ENCODE measurements at regions not wholly inside any gene's neighbourhood (a gene's known extent, or its start where the extent isn't known, plus 50 kb on each side); places are given as distances from the start of the nearest gene placed in this dataset.

DNA sequence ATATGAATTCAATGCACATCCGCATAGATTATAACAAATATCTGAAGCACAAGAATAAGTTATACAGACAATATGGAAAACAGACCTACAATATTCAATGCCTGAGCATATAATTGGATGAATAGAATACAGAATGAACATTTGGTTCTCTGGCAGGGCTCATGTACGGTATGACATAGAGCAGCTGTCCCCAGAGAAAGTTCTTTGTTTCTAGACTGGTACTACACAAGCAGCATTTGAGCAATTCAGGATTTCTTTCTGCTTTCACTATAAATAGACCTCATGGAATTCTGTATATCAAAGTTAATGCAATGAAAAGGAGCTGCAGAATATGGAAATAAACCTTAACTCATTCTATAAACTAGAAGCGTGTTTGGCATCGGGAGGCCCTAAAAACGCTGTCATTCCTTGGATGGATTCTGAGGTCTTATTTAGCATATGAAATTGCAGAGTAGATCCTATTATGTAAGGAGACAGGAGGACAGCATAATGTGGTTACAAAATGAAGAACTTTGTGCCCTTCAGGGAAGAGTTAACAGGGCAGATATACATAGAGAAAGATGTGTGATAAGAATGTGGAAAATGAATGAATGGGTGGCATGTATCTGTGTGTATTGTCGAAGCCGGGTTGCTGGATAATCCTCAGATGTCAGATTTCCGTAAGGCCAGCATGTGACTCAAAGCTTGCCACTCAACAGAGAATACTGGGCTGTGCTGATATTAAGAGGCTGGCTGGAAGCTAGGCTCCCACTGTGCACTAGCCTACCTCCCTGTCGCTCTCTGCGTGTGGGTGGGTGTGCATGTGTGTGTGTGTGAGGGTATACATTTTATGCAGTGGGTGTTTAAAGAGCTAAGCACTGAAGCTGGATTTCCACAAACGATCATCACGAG, 103.3 kb upstream of the SLC4A4 start:
- no peak overlapping the region for H3K27ac ChIP-seq (ENCODE audit: insufficient read depth, low read length, poor library complexity, severe bottlenecking)
- H3K9me3 ChIP-seq (ENCODE audit: control insufficient read depth, low read length) = no peaks in the 10 kb centered on the region
- no peaks in the 10 kb centered on the region for H3K27me3 ChIP-seq (replicated peaks; ENCODE audit: control insufficient read depth, insufficient read depth, low read length, poor library complexity, severe bottlenecking)
- H3K36me3 ChIP-seq (ENCODE audit: control insufficient read depth, insufficient read depth, low read length) = no peaks in the 10 kb centered on the region
- no peak overlapping the region for H3K4me3 ChIP-seq (ENCODE audit: insufficient read depth, low read depth, low read length, poor library complexity, severe bottlenecking)
- no peak for DNase-seq
- no peaks in the 10 kb centered on the region for H3K4me1 ChIP-seq (ENCODE audit: control insufficient read depth, insufficient read depth, low read length, poor library complexity, severe bottlenecking)

DNA sequence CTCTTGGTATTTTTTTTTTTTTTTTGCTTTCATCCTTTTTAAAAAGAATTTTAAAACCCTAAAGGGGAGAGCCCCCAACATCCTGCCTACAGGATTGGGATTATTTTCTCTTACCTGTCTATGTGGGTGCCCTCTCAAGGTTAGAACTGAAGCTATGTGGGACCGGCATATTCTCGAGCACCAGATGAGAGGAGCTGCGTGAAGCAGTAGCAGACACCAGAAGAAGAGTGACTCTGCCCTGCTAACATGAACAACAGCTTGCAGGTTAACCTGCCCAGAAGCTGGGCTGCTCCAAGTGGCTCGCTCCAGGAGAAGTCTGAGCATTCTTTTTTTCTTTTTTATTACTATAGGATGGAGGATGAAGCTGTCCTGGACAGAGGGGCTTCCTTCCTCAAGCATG, 102.6 kb upstream of the SLC4A4 start:
- H3K9me3 ChIP-seq (ENCODE audit: control insufficient read depth, low read length) = no peaks in the 10 kb centered on the region
- no peaks in the 10 kb centered on the region for H3K36me3 ChIP-seq (ENCODE audit: control insufficient read depth, insufficient read depth, low read length)
- no peaks in the 10 kb centered on the region for H3K4me1 ChIP-seq (ENCODE audit: control insufficient read depth, insufficient read depth, low read length, poor library complexity, severe bottlenecking)
- no peak overlapping the region for H3K27ac ChIP-seq (ENCODE audit: insufficient read depth, low read length, poor library complexity, severe bottlenecking)
- no peak overlapping the region for H3K4me3 ChIP-seq (ENCODE audit: insufficient read depth, low read depth, low read length, poor library complexity, severe bottlenecking)
- no peak for DNase-seq
- H3K27me3 ChIP-seq (replicated peaks; ENCODE audit: control insufficient read depth, insufficient read depth, low read length, poor library complexity, severe bottlenecking) = no peaks in the 10 kb centered on the region

DNA sequence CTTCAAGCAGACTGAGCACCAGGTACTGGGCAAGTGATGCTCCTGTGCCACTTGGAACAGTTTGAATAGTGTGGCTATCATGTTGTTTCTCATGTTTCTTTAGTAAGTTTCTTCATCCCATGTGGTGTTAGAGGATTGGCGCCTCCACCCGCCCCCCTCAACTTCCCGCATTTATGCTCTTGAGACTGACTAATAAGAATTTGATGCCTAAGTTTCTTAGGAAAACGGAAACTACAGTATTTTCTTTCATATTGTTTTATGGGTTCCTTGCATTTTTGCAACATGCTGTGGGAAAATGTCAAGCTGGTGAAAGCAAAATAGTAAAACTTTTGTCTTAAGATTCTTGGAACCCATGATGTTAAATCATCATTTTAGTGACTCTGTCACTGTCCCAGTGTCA, 101.2 kb upstream of the SLC4A4 start:
- H3K36me3 ChIP-seq (ENCODE audit: control insufficient read depth, insufficient read depth, low read length) = no peaks in the 10 kb centered on the region
- no peak for DNase-seq
- H3K4me3 ChIP-seq (ENCODE audit: insufficient read depth, low read depth, low read length, poor library complexity, severe bottlenecking) = no peak overlapping the region
- H3K27ac ChIP-seq (ENCODE audit: insufficient read depth, low read length, poor library complexity, severe bottlenecking) = no peak overlapping the region
- H3K4me1 ChIP-seq (ENCODE audit: control insufficient read depth, insufficient read depth, low read length, poor library complexity, severe bottlenecking) = no peaks in the 10 kb centered on the region
- H3K9me3 ChIP-seq (ENCODE audit: control insufficient read depth, low read length) = no peaks in the 10 kb centered on the region
- H3K27me3 ChIP-seq (replicated peaks; ENCODE audit: control insufficient read depth, insufficient read depth, low read length, poor library complexity, severe bottlenecking) = no peaks in the 10 kb centered on the region

DNA sequence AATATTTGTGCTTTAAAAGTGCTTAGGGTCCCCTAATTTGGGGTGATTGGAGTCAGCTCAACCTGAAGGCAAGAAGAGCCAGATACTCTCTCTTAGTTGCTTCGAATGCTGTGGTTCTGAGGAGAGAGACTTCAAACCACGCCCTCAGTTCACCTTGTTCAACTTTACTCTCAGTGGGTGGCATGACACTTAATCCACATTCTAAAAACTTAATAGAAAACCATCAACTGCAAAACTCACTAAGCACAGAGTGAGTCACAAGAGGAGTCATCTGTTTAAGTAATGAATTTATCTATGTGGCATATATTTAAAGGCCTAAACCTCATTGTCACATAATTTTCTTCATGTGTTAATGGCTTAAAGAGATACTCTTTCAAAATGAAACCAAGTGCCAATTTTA, 99.5 kb upstream of the SLC4A4 start:
- H3K36me3 ChIP-seq (ENCODE audit: control insufficient read depth, insufficient read depth, low read length) = no peaks in the 10 kb centered on the region
- no peaks in the 10 kb centered on the region for H3K4me1 ChIP-seq (ENCODE audit: control insufficient read depth, insufficient read depth, low read length, poor library complexity, severe bottlenecking)
- no peak overlapping the region for H3K4me3 ChIP-seq (ENCODE audit: insufficient read depth, low read depth, low read length, poor library complexity, severe bottlenecking)
- H3K27me3 ChIP-seq (replicated peaks; ENCODE audit: control insufficient read depth, insufficient read depth, low read length, poor library complexity, severe bottlenecking) = no peaks in the 10 kb centered on the region
- no peak overlapping the region for H3K27ac ChIP-seq (ENCODE audit: insufficient read depth, low read length, poor library complexity, severe bottlenecking)
- no peak for DNase-seq
- no peaks in the 10 kb centered on the region for H3K9me3 ChIP-seq (ENCODE audit: control insufficient read depth, low read length)

DNA sequence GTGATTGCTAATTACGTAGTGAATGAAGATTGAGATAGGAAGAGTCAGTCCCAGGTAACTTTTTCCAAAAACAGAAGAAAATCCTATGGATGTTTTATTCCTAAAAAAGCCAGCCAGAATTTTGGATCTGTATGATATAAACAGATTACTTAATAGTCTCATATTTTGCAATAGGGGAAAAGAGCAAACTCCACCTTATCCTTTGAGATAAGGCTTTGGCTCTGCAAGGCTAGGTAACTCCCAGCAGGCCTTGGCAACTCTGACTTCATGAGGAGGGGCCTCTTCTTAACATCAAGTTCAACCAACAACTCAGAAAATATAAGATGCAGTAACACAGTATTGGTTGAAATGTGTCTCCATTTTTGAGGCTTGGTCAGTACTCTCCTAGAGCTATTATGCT, 98.7 kb upstream of the SLC4A4 start:
- H3K36me3 ChIP-seq (ENCODE audit: control insufficient read depth, insufficient read depth, low read length) = no peaks in the 10 kb centered on the region
- no peak for DNase-seq
- no peak overlapping the region for H3K4me3 ChIP-seq (ENCODE audit: insufficient read depth, low read depth, low read length, poor library complexity, severe bottlenecking)
- H3K9me3 ChIP-seq (ENCODE audit: control insufficient read depth, low read length) = no peaks in the 10 kb centered on the region
- no peaks in the 10 kb centered on the region for H3K4me1 ChIP-seq (ENCODE audit: control insufficient read depth, insufficient read depth, low read length, poor library complexity, severe bottlenecking)
- H3K27ac ChIP-seq (ENCODE audit: insufficient read depth, low read length, poor library complexity, severe bottlenecking) = no peak overlapping the region
- H3K27me3 ChIP-seq (replicated peaks; ENCODE audit: control insufficient read depth, insufficient read depth, low read length, poor library complexity, severe bottlenecking) = no peaks in the 10 kb centered on the region

DNA sequence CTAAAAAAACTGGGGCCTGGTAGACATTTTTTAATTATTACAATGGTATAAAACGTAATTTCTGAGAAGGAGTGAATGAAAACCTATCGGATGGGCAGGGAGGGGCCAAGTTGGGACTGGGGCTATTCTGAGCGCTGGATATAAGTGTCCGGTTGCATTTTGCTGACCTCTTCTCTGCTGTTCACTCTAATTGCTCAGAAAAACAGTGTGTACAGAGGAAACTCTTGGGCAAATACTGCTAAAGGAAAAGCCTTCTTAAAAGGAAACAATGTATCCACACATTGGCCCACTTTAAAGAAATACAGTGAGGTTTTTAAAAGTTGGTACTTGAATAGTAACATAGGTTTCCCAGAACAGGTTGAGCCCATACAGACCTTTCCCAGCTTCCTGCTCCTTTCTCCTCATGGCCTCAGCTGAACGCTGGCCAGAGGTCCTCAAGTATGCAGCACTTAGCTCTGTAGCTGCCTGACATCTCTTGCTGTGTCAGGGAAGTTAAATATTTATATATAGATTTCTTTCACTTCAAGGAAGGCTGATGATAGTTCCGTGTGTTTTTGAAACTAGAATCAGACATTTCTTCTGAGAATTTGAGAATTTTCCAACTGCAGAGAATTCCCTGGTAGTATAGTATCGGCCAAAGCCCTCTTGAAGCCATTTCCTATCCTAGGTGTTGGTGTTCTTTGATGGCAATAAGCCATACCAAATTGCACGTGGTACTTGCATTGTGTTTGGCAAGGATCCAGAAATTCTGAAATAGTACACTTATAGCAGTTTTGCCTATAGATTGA, 97.1 kb upstream of the SLC4A4 start:
- H3K27me3 ChIP-seq (replicated peaks; ENCODE audit: control insufficient read depth, insufficient read depth, low read length, poor library complexity, severe bottlenecking) = no peaks in the 10 kb centered on the region
- H3K36me3 ChIP-seq (ENCODE audit: control insufficient read depth, insufficient read depth, low read length) = no peaks in the 10 kb centered on the region
- no peaks in the 10 kb centered on the region for H3K9me3 ChIP-seq (ENCODE audit: control insufficient read depth, low read length)
- H3K4me1 ChIP-seq (ENCODE audit: control insufficient read depth, insufficient read depth, low read length, poor library complexity, severe bottlenecking) = no peaks in the 10 kb centered on the region
- DNase-seq = no peak
- H3K27ac ChIP-seq (ENCODE audit: insufficient read depth, low read length, poor library complexity, severe bottlenecking) = no peak overlapping the region
- no peak overlapping the region for H3K4me3 ChIP-seq (ENCODE audit: insufficient read depth, low read depth, low read length, poor library complexity, severe bottlenecking)

DNA sequence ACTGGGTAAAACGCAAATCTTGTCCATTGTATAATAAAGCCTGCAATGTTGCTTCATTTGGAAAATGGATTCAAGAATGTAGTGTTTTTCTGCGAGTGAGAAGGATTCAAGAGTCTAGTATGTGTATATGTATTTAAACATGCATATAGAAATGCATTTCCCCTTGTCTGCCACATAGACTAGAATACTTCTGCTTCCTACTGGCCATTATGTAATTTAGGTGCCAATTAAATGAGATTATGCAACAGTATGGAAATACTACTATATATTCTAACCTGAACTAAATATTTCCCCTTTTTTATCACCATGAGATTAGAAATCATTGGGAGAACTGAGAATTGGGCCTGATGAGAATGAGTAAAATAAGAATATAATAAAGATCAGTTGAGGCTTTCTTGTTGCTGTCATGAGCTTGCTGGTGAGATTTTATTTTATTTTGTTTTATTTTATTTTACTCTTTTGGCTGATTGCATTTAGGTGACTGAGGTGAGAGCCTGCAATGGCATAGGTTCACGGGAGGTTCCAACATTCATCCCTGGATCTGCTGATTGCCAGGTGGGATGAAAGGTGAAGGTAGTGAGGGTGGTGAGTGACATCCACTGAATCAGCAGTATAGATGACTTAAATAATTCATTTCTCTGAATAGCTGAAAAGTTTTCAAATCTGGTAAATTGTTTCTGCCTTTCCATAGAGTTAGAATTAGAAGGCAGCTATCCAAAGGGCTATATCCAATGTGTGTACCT, 95.6 kb upstream of the SLC4A4 start:
- no peak overlapping the region for H3K4me3 ChIP-seq (ENCODE audit: insufficient read depth, low read depth, low read length, poor library complexity, severe bottlenecking)
- H3K27ac ChIP-seq (ENCODE audit: insufficient read depth, low read length, poor library complexity, severe bottlenecking) = no peak overlapping the region
- DNase-seq = no peak
- no peaks in the 10 kb centered on the region for H3K36me3 ChIP-seq (ENCODE audit: control insufficient read depth, insufficient read depth, low read length)
- H3K27me3 ChIP-seq (replicated peaks; ENCODE audit: control insufficient read depth, insufficient read depth, low read length, poor library complexity, severe bottlenecking) = no peaks in the 10 kb centered on the region
- no peaks in the 10 kb centered on the region for H3K4me1 ChIP-seq (ENCODE audit: control insufficient read depth, insufficient read depth, low read length, poor library complexity, severe bottlenecking)
- H3K9me3 ChIP-seq (ENCODE audit: control insufficient read depth, low read length) = no peaks in the 10 kb centered on the region

DNA sequence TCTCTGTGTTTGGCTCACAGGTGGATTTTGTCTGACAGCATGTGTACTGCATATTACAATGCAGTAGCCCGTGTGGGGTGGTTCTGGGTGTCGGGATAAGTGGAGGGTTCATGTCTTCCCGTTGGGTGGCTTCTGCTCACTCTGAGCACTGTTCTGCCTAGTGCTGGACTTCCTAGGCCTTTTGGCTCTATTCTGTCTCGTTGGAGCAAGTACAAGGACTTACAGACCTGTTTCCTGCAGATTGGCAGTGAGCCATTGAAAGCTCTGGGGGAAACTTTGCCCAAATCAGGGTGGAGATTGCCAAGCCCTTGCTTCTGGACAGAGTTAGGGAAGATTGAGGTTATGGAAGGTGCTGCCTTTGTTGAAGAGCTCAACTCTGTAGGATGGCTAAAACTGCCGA, 91.1 kb upstream of the SLC4A4 start:
- Histone ChIP-seq H3K36me3 (ENCODE audit: control insufficient read depth, insufficient read depth, low read length) (no peaks in the 10 kb centered on the region), H3K27me3 (replicated peaks; ENCODE audit: control insufficient read depth, insufficient read depth, low read length, poor library complexity, severe bottlenecking) (no peaks in the 10 kb centered on the region), H3K27ac (ENCODE audit: insufficient read depth, low read length, poor library complexity, severe bottlenecking) (no peak overlapping the region), H3K4me1 (ENCODE audit: control insufficient read depth, insufficient read depth, low read length, poor library complexity, severe bottlenecking) (no peaks in the 10 kb centered on the region), H3K9me3 (ENCODE audit: control insufficient read depth, low read length) (no peaks in the 10 kb centered on the region), H3K4me3 (ENCODE audit: insufficient read depth, low read depth, low read length, poor library complexity, severe bottlenecking) (no peak overlapping the region)
- no peak for DNase-seq

DNA sequence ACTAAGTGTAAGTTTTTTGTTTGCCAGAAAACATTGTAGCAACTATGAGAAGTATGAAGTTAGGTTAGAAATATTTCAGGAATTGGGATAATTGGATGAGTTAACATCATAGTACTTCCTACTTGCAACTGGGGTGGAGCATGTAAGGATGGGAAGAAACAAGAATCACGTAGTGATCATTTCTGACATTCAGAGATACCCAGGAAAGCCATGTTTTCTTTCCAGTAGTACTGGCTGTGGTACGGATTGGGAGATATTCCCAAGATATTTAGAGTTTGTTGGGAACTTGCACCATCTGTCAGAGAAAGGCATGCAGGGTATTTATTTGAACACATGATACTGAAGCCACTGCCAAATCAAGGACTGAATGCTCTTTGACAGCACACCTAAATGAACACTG, 87.6 kb upstream of the SLC4A4 start:
- Histone ChIP-seq H3K27me3 (replicated peaks; ENCODE audit: control insufficient read depth, insufficient read depth, low read length, poor library complexity, severe bottlenecking) (no peaks in the 10 kb centered on the region), H3K36me3 (ENCODE audit: control insufficient read depth, insufficient read depth, low read length) (no peaks in the 10 kb centered on the region), H3K4me3 (ENCODE audit: insufficient read depth, low read depth, low read length, poor library complexity, severe bottlenecking) (no peak overlapping the region), H3K4me1 (ENCODE audit: control insufficient read depth, insufficient read depth, low read length, poor library complexity, severe bottlenecking) (no peaks in the 10 kb centered on the region), H3K27ac (ENCODE audit: insufficient read depth, low read length, poor library complexity, severe bottlenecking) (no peak overlapping the region), H3K9me3 (ENCODE audit: control insufficient read depth, low read length) (no peaks in the 10 kb centered on the region)
- DNase-seq = no peak

DNA sequence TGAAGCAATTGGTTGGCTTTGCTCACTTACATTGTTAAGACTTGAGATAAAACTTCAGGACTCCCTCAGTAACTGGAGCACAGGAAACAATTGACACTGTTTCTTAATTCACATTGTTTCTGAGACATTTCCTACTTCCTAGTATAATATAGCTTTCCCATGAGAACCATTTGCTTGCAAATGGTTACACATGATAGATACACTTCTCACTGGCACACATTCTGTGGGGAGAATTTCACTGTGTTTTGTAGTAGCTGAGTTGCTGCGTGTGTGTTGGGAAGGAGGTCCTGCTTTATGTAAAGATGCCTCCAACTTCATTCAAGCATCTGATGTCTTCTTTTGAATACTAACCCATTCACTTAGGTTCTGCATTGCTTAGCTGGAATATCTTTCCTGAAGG, 85.3 kb upstream of the SLC4A4 start:
- no peaks in the 10 kb centered on the region for H3K4me1 ChIP-seq (ENCODE audit: control insufficient read depth, insufficient read depth, low read length, poor library complexity, severe bottlenecking)
- H3K9me3 ChIP-seq (ENCODE audit: control insufficient read depth, low read length) = no peaks in the 10 kb centered on the region
- no peaks in the 10 kb centered on the region for H3K27me3 ChIP-seq (replicated peaks; ENCODE audit: control insufficient read depth, insufficient read depth, low read length, poor library complexity, severe bottlenecking)
- no peak overlapping the region for H3K4me3 ChIP-seq (ENCODE audit: insufficient read depth, low read depth, low read length, poor library complexity, severe bottlenecking)
- no peak for DNase-seq
- H3K27ac ChIP-seq (ENCODE audit: insufficient read depth, low read length, poor library complexity, severe bottlenecking) = no peak overlapping the region
- H3K36me3 ChIP-seq (ENCODE audit: control insufficient read depth, insufficient read depth, low read length) = no peaks in the 10 kb centered on the region
